Epithelial cell of esophagus (primary cell): ENCODE measurements at regions not wholly inside any gene's neighbourhood (a gene's known extent, or its start where the extent isn't known, plus 50 kb on each side); places are given as distances from the start of the nearest gene placed in this dataset.

Experiments used
- DNase-seq: peaks from one replicate; pipeline ENCODE4 v3.0.0; 2010; ENCODE audit warnings: low read depth
- H3K4me3 ChIP-seq: 2 replicates; pipeline ENCODE4 v1.5.1; 2011; ENCODE audit warnings: mild to moderate bottlenecking, low read length, control low read depth
- TF ChIP-seq, protein P1 (sequence below): IDR thresholded peaks from 2 replicates; pipeline ENCODE4 v1.5.1; 2011; ENCODE audit warnings: low read depth, mild to moderate bottlenecking, low read length, control low read depth, inconsistent platforms; ENCODE audit not compliant: insufficient read depth; ENCODE audit errors: missing control alignments

- TF ChIP-seq, protein P1, sequence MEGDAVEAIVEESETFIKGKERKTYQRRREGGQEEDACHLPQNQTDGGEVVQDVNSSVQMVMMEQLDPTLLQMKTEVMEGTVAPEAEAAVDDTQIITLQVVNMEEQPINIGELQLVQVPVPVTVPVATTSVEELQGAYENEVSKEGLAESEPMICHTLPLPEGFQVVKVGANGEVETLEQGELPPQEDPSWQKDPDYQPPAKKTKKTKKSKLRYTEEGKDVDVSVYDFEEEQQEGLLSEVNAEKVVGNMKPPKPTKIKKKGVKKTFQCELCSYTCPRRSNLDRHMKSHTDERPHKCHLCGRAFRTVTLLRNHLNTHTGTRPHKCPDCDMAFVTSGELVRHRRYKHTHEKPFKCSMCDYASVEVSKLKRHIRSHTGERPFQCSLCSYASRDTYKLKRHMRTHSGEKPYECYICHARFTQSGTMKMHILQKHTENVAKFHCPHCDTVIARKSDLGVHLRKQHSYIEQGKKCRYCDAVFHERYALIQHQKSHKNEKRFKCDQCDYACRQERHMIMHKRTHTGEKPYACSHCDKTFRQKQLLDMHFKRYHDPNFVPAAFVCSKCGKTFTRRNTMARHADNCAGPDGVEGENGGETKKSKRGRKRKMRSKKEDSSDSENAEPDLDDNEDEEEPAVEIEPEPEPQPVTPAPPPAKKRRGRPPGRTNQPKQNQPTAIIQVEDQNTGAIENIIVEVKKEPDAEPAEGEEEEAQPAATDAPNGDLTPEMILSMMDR = no peak
- DNase-seq = no peak
- H3K4me3 ChIP-seq = no peak overlapping the region
Observed at GRCh38 chr1:96927125-96927524, 205.5 kb downstream of the PTBP2 start.

DNA sequence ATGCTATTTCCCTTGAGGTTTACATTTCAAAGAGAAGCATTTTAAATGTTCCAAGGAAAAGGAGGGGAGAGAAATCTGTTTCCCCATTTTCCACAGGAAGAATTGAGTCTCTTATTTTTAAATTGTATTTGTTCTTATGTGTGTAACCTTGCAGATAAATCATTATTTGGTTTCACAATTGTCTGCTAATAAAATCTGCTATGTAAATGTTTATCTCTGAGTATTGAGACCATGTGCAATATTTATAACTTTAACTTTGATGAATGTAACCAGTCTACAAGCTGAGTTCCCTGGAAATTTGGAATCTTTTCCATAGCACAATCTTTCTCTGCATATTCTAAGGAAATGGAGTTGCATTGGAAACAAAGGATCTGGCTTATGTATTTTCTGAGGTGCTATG, 209.6 kb downstream of the PTBP2 start:
- TF ChIP-seq, protein P1 = no peak
- H3K4me3 ChIP-seq = no peak overlapping the region
- DNase-seq = no peak

- no peak for DNase-seq
- H3K4me3 ChIP-seq = no peak overlapping the region
- TF ChIP-seq, protein P1 = no peak
Observed at GRCh38 chr1:96934282-96934681, 212.7 kb downstream of the PTBP2 start.

DNA sequence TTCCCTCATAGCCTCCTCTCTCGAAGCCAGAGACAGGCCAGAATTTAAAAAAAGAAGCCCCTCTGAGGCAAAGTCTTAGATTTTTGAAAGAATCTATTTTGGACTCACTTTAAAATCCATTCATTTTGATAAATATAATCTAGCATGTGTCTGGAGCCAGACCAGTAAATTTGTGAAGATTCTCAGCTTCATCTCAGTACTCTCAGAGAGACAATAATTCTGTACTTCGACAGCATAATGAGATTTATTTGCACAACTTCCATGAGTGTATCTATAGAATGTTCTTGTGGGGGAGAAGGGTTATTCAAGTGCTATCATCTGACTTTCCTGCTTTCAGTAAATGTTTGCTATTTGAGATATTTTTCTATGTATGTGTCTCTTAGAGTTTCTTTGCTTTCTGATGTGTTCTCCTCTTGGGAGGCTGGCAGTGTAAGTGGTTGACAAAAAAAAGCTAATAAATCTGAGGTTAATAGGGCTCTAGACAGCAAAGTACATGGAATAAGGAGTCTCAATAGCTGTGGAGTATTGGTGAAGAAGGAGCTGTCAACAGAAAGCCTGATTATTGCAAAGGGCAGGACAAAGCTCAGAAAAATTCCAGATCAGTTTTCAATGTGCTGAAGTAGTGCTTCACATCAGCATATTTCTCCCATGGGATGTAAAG, 223.0 kb downstream of the PTBP2 start:
- no peak overlapping the region for H3K4me3 ChIP-seq
- TF ChIP-seq, protein P1 = no peak
- no peak for DNase-seq

DNA sequence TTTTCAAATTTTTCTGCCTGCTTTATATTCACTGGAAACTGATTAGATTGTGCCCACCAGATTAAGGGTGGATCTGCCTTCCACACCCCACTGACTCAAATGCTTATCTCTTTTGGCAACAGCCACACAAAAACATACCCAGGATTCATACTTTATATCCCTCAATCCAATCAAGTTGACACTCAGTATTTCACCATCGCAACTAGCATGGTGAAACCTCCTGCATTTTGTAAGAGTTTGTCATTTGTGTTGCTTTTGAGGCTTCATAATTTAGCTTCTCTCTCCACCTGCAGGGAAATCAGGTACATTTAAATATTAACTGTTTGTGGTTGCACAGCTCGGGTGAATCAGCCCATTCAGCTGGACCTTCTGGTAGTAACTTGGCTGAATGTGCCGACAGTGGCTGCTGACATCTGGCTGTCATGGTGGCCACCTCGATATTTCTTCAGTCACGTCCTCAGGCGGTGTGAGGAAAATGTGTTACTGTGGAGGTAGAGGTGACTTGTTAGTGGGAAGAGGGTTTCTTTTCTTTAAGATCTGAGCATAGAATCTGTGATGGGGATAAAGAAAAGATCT, 224.0 kb downstream of the PTBP2 start:
- TF ChIP-seq, protein P1 = no peak
- DNase-seq = peak; percentile 7
- no peak overlapping the region for H3K4me3 ChIP-seq

- H3K4me3 ChIP-seq = no peak overlapping the region
- TF ChIP-seq, protein P1 = no peak
- DNase-seq = no peak
Observed at GRCh38 chr1:96955307-96956012, 233.9 kb downstream of the PTBP2 start.

GRCh38 chr1:96962216-96962615, 240.6 kb downstream of the PTBP2 start:
- no peak overlapping the region for H3K4me3 ChIP-seq
- no peak for DNase-seq
- TF ChIP-seq, protein P1 = no peak
